BE2C (cell line): ENCODE measurements at regions not wholly inside any gene's neighbourhood (a gene's known extent, or its start where the extent isn't known, plus 50 kb on each side); places are given as distances from the start of the nearest gene placed in this dataset.
A peak's percentile ranks its signal among the peaks of the same experiment; 100 is the strongest.
"Not testable (repeated sequence)": the region's sequence is repeated elsewhere in the genome, so short reads cannot be mapped to it uniquely, and the experiment has no call there.

Experiments
- DNase-seq: peaks from one replicate; pipeline ENCODE4 v3.0.0-alpha.2; 2020
- H3K27me3 ChIP-seq: fragments of 250-450 bp; sonication (Bioruptor Pico); 2 replicates; pipeline ENCODE4 v1.5.1; 2020; ENCODE audit warnings: mild to moderate bottlenecking
- H3K36me3 ChIP-seq: fragments of 250-450 bp; sonication (Bioruptor Pico); 2 replicates; pipeline ENCODE4 v1.5.1; 2020; ENCODE audit warnings: mild to moderate bottlenecking
- H3K4me1 ChIP-seq: fragments of 250-450 bp; sonication (Bioruptor Pico); 2 replicates; pipeline ENCODE4 v1.5.1; 2020
- H3K4me3 ChIP-seq: 2 replicates; pipeline ENCODE4 v1.5.1; 2011; ENCODE audit warnings: low read depth, low read length
- H3K9me3 ChIP-seq: fragments of 250-450 bp; sonication (Bioruptor Pico); 2 replicates; pipeline ENCODE4 v1.5.1; 2020
- CTCF ChIP-seq: IDR thresholded peaks from 2 replicates; pipeline ENCODE4 v1.5.1; 2012; ENCODE audit warnings: mild to moderate bottlenecking, low read depth, low read length

- no peaks in the 10 kb centered on the region for H3K27me3 ChIP-seq
- DNase-seq: no peak
- H3K4me1 ChIP-seq: peaks cover 9% of the 10 kb centered on the region
- TF ChIP-seq CTCF: peak; percentile 43
- no peaks in the 10 kb centered on the region for H3K9me3 ChIP-seq
- H3K36me3 ChIP-seq: no peaks in the 10 kb centered on the region
- no peak overlapping the region for H3K4me3 ChIP-seq
Measured at GRCh38 chr7:109479388-109479787, 909.7 kb downstream of the DNAJB9 start.

- H3K27me3 ChIP-seq, H3K9me3 ChIP-seq, H3K4me1 ChIP-seq, DNase-seq, H3K4me3 ChIP-seq, H3K36me3 ChIP-seq: not testable (repeated sequence)
Measured at GRCh38 chr7:109490607-109491006, 920.9 kb downstream of the DNAJB9 start.

- Histone ChIP-seq H3K9me3 (no peaks in the 10 kb centered on the region), H3K27me3 (no peaks in the 10 kb centered on the region), H3K4me3 (no peak overlapping the region), H3K4me1 (no peaks in the 10 kb centered on the region), H3K36me3 (no peaks in the 10 kb centered on the region; the same call in 1 of the 2 replicates)
- no peak for TF ChIP-seq CTCF
- no peak for DNase-seq
Measured at GRCh38 chr7:109497053-109497452, 927.4 kb downstream of the DNAJB9 start.

- no peaks in the 10 kb centered on the region for H3K9me3 ChIP-seq
- no peaks in the 10 kb centered on the region; the same call in 1 of the 2 replicates for H3K36me3 ChIP-seq
- H3K4me3 ChIP-seq: no peak overlapping the region
- no peak for TF ChIP-seq CTCF
- no peaks in the 10 kb centered on the region for H3K4me1 ChIP-seq
- H3K27me3 ChIP-seq: no peaks in the 10 kb centered on the region
- no peak for DNase-seq
Measured at GRCh38 chr7:109498131-109498530, 928.5 kb downstream of the DNAJB9 start.

- TF ChIP-seq CTCF: no peak
- Histone ChIP-seq H3K36me3 (no peaks in the 10 kb centered on the region; the same call in 1 of the 2 replicates), H3K4me1 (no peaks in the 10 kb centered on the region), H3K4me3 (no peak overlapping the region), H3K27me3 (no peaks in the 10 kb centered on the region), H3K9me3 (no peaks in the 10 kb centered on the region)
- peak; percentile 55 for DNase-seq
Measured at GRCh38 chr7:109503421-109503820, 933.7 kb downstream of the DNAJB9 start.

GRCh38 chr7:109522585-109522984 is 952.9 kb downstream of the DNAJB9 start:
- no peaks in the 10 kb centered on the region for H3K9me3 ChIP-seq
- no peaks in the 10 kb centered on the region for H3K4me1 ChIP-seq
- DNase-seq: no peak
- H3K27me3 ChIP-seq: no peaks in the 10 kb centered on the region
- no peak for TF ChIP-seq CTCF
- H3K36me3 ChIP-seq: no peaks in the 10 kb centered on the region
- H3K4me3 ChIP-seq: no peak overlapping the region

- no peak for TF ChIP-seq CTCF
- H3K4me1 ChIP-seq: no peaks in the 10 kb centered on the region
- H3K9me3 ChIP-seq: no peaks in the 10 kb centered on the region
- DNase-seq: no peak
- H3K36me3 ChIP-seq: no peaks in the 10 kb centered on the region
- H3K4me3 ChIP-seq: no peak overlapping the region
- no peaks in the 10 kb centered on the region for H3K27me3 ChIP-seq
Measured at GRCh38 chr7:109527833-109528232, 958.2 kb downstream of the DNAJB9 start.
